ENCODE measurements at regions not wholly inside any gene's neighbourhood (a gene's known extent, or its start where the extent isn't known, plus 50 kb on each side); places are given as distances from the start of the nearest gene placed in this dataset.

DNA sequence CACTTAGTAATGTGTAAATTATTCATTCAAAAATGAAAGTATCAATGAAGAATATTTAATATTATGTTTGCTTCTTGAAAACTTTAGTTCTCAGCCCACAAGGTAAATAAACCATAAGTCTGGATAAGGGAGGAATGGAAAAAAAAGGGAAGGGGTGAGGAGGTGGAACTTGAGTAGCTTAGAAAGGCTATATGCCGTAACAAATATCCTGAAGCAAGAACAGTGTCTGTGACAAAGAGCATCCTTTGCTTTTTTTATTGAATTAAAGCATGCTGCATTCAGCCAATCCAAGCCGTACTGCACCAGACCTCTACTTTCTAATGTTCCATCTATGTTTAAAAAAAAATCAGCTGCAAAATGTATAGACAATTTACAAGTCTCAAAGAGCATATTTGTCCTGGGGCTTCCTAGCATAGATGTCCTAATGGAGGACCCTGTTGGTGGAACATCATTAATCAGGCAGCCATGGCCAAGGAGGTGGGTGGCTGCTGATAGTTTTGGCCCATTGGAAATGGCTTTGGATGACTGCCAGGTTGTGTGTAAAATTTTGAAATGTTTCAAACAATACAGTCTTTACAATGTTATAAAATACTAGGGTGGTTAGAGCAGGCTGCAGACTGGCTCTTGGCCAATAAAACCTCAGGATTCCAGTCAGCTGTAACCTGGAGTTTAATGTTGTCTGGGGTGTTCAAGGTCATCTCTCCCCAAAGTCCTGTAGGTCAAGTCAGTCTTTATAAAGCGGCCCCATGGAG is 895.8 kb upstream of the SOX9 start:
- H3K4me3 ChIP-seq (ENCODE audit: low read depth, low read length, poor library complexity, severe bottlenecking) = no peak overlapping the region
- H3F3A ChIP-seq (ENCODE audit: insufficient read depth, low read length) = no peaks in the 10 kb centered on the region
- no peaks in the 10 kb centered on the region for H3K4me1 ChIP-seq (ENCODE audit: insufficient read depth, low read length, severe bottlenecking)
- no peaks in the 10 kb centered on the region for H3K27me3 ChIP-seq (ENCODE audit: insufficient read depth, low read length)
- no peak overlapping the region for H3K4me2 ChIP-seq (ENCODE audit: low read length)
- no peak overlapping the region for H2AFZ ChIP-seq (ENCODE audit: low read length)
- TF ChIP-seq, protein P1, sequence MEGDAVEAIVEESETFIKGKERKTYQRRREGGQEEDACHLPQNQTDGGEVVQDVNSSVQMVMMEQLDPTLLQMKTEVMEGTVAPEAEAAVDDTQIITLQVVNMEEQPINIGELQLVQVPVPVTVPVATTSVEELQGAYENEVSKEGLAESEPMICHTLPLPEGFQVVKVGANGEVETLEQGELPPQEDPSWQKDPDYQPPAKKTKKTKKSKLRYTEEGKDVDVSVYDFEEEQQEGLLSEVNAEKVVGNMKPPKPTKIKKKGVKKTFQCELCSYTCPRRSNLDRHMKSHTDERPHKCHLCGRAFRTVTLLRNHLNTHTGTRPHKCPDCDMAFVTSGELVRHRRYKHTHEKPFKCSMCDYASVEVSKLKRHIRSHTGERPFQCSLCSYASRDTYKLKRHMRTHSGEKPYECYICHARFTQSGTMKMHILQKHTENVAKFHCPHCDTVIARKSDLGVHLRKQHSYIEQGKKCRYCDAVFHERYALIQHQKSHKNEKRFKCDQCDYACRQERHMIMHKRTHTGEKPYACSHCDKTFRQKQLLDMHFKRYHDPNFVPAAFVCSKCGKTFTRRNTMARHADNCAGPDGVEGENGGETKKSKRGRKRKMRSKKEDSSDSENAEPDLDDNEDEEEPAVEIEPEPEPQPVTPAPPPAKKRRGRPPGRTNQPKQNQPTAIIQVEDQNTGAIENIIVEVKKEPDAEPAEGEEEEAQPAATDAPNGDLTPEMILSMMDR (IDR thresholded peaks at IDR 0.05; ENCODE audit: low read length) = no peak
- no peak for TF ChIP-seq EZH2 (IDR thresholded peaks at IDR 0.05; ENCODE audit: borderline replicate concordance, low read length)
- no peaks in the 10 kb centered on the region for H3K9me3 ChIP-seq (ENCODE audit: low read length)
- no peak overlapping the region for H3K9ac ChIP-seq (ENCODE audit: low read length)
- no peaks in the 10 kb centered on the region for H3K79me2 ChIP-seq (ENCODE audit: insufficient read depth, low read length)
- no peaks in the 10 kb centered on the region for H3K36me3 ChIP-seq (ENCODE audit: insufficient read depth, low read length)
- no peaks in the 10 kb centered on the region for H3K9me2 ChIP-seq (ENCODE audit: low read depth, low read length)
- H4K20me1 ChIP-seq (ENCODE audit: insufficient read depth, low read length) = no peaks in the 10 kb centered on the region
- no peak overlapping the region for H3K27ac ChIP-seq (ENCODE audit: low read depth, low read length, poor library complexity, severe bottlenecking)

DNA sequence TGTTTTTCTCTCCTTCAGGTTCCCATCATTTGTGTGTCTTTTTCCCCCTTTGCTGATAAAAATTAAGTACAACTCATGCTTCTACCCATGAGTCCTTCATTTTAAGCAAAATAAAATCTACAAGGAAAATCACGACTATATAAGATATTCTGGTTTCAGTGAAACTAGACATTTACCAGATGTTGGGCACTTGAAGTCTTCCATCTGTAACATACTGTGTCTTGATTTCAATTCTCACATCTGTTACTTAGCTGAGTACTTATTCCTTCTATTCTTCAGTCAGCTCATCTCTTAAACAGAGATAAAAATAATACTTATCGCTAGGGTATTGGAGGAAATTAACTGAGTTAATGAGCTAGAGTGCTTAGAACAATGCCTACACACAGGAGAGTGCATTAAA is 893.0 kb upstream of the SOX9 start:
- Histone ChIP-seq H3K9me3 (ENCODE audit: low read length) (no peaks in the 10 kb centered on the region), H3K4me2 (ENCODE audit: low read length) (no peak overlapping the region), H3K27ac (ENCODE audit: low read depth, low read length, poor library complexity, severe bottlenecking) (no peak overlapping the region), H3K27me3 (ENCODE audit: insufficient read depth, low read length) (no peaks in the 10 kb centered on the region), H3K4me3 (ENCODE audit: low read depth, low read length, poor library complexity, severe bottlenecking) (no peak overlapping the region), H3F3A (ENCODE audit: insufficient read depth, low read length) (no peaks in the 10 kb centered on the region), H2AFZ (ENCODE audit: low read length) (no peak overlapping the region), H3K9me2 (ENCODE audit: low read depth, low read length) (no peaks in the 10 kb centered on the region), H3K36me3 (ENCODE audit: insufficient read depth, low read length) (no peaks in the 10 kb centered on the region), H3K79me2 (ENCODE audit: insufficient read depth, low read length) (no peaks in the 10 kb centered on the region), H3K4me1 (ENCODE audit: insufficient read depth, low read length, severe bottlenecking) (no peaks in the 10 kb centered on the region), H3K9ac (ENCODE audit: low read length) (no peak overlapping the region), H4K20me1 (ENCODE audit: insufficient read depth, low read length) (no peaks in the 10 kb centered on the region)
- TF ChIP-seq, protein P1 (IDR thresholded peaks at IDR 0.05; ENCODE audit: low read length) = no peak
- TF ChIP-seq EZH2 (IDR thresholded peaks at IDR 0.05; ENCODE audit: borderline replicate concordance, low read length) = no peak

DNA sequence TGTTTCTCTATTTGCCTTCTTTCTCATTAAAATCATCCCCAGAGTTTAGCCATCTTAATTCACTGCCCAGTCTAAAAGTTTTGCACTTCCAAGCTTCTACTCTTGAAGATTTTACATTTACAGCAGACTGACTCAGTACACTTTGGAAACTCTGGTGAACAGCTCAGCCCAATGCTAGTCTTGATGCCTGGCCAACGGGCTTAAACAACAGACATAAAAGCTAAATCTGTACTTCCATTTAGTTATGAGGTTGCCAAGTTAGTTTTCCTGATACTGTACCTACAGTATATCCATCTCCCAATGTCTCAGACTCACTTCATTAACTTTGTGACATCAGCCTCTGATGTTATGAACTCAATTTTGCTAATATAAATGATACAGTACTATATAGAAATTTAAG is 891.8 kb upstream of the SOX9 start:
- no peaks in the 10 kb centered on the region for H3K9me2 ChIP-seq (ENCODE audit: low read depth, low read length)
- H3K27me3 ChIP-seq (ENCODE audit: insufficient read depth, low read length) = no peaks in the 10 kb centered on the region
- no peak overlapping the region for H3K4me2 ChIP-seq (ENCODE audit: low read length)
- no peaks in the 10 kb centered on the region for H3K4me1 ChIP-seq (ENCODE audit: insufficient read depth, low read length, severe bottlenecking)
- TF ChIP-seq EZH2 (IDR thresholded peaks at IDR 0.05; ENCODE audit: borderline replicate concordance, low read length) = no peak
- TF ChIP-seq, protein P1 (IDR thresholded peaks at IDR 0.05; ENCODE audit: low read length) = no peak
- H3K9ac ChIP-seq (ENCODE audit: low read length) = no peak overlapping the region
- H3K9me3 ChIP-seq (ENCODE audit: low read length) = no peaks in the 10 kb centered on the region
- no peak overlapping the region for H3K4me3 ChIP-seq (ENCODE audit: low read depth, low read length, poor library complexity, severe bottlenecking)
- no peaks in the 10 kb centered on the region for H3F3A ChIP-seq (ENCODE audit: insufficient read depth, low read length)
- no peak overlapping the region for H2AFZ ChIP-seq (ENCODE audit: low read length)
- H3K79me2 ChIP-seq (ENCODE audit: insufficient read depth, low read length) = no peaks in the 10 kb centered on the region
- no peaks in the 10 kb centered on the region for H3K36me3 ChIP-seq (ENCODE audit: insufficient read depth, low read length)
- no peaks in the 10 kb centered on the region for H4K20me1 ChIP-seq (ENCODE audit: insufficient read depth, low read length)
- no peak overlapping the region for H3K27ac ChIP-seq (ENCODE audit: low read depth, low read length, poor library complexity, severe bottlenecking)

Data from OCI-LY1 (cell line).